Activated T-helper 2 cell treated with anti-CD3 and anti-CD28 coated beads, Interferon-gamma antibody, Interleukin-2, Interleukin-4, amounts not matched to agents 10 μg/mL and 5 μg/mL and 100 μg/mL, durations not matched to agents 14 hours and 24 hours and 36 hours (primary cell): ENCODE measurements at regions not wholly inside any gene's neighbourhood (a gene's known extent, or its start where the extent isn't known, plus 50 kb on each side); places are given as distances from the start of the nearest gene placed in this dataset.
"Not testable (repeated sequence)": the region's sequence is repeated elsewhere in the genome, so short reads cannot be mapped to it uniquely, and the experiment has no call there.

Experiments
- DNase-seq: peaks from one replicate; pipeline ENCODE4 v3.0.0; 2021; ENCODE audit warnings: low spot score
- H3K27ac Mint-ChIP-seq: one replicate; pipeline ENCODE4 v1.8.0; 2021; ENCODE audit warnings: mixed read lengths
- H3K27me3 Mint-ChIP-seq: one replicate; pipeline ENCODE4 v1.8.0; 2021; ENCODE audit warnings: low read depth, mixed read lengths
- H3K36me3 Mint-ChIP-seq: one replicate; pipeline ENCODE4 v1.8.0; 2021; ENCODE audit warnings: low read depth, mixed read lengths
- H3K4me1 Mint-ChIP-seq: one replicate; pipeline ENCODE4 v1.8.0; 2021; ENCODE audit warnings: low read depth, mixed read lengths
- H3K4me3 Mint-ChIP-seq: one replicate; pipeline ENCODE4 v1.8.0; 2021; ENCODE audit warnings: low read depth, mild to moderate bottlenecking, moderate library complexity, mixed read lengths
- H3K9me3 Mint-ChIP-seq: one replicate; pipeline ENCODE4 v1.8.0; 2021; ENCODE audit warnings: mixed read lengths
- intact Hi-C: fragments of 100-400 bp; cut with micrococcal nuclease; formaldehyde crosslinking; loops from one replicate; pipeline ENCODE4 v1.15.1; 2023

DNA sequence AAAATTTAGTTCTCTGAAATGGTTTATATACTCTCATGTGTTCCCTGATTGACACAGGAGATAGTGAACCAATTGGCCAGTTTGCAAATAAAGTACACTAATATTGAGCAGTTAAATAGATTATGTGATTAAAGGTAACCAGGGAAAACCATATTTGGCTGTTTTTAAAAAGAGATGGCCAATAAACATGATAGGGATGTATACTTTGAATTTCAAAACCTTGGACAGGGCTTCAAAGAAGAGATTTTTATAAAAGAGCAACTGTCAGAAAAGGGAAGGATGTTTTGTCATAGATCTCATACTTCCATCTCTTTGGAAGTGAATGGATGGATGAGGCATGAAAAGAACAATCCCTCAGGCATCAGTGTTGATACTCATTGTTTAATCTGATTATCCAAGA is 825.3 kb downstream of the STIM2 start:
- H3K27me3 Mint-ChIP-seq, result no peaks in the 10 kb centered on the region
- H3K36me3 Mint-ChIP-seq, result no peaks in the 10 kb centered on the region
- no peak overlapping the region for H3K27ac Mint-ChIP-seq
- H3K4me1 Mint-ChIP-seq, result no peaks in the 10 kb centered on the region
- H3K9me3 Mint-ChIP-seq, result no peaks in the 10 kb centered on the region
- intact Hi-C loops, result no loop called here
- DNase-seq, result no peak
- no peak overlapping the region for H3K4me3 Mint-ChIP-seq

DNA sequence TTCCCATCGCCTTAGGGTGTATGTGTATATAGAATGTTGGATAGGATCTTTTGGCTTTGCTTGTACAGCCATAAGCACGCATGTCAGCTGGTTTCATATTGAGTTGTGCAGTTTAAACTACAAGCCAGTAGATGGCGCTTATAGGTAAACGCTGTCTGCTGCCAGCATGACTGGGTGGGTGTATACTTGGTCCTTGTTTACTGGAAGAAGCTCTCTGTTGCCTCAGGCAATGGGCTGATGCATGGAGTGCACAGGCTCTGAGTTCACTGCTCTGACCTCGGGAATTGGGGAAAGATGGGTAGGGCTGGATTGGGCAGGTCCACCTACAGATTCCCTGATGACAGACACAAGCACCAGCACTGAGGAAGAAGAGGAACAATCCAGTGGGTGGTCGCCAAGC is 831.5 kb downstream of the STIM2 start:
- DNase-seq, result no peak
- Mint-ChIP-seq H3K9me3 (no peaks in the 10 kb centered on the region), H3K27me3 (no peaks in the 10 kb centered on the region), H3K36me3 (no peaks in the 10 kb centered on the region), H3K4me1 (no peaks in the 10 kb centered on the region), H3K27ac (no peak overlapping the region), H3K4me3 (no peak overlapping the region)
- intact Hi-C loops, result no loop called here

DNA sequence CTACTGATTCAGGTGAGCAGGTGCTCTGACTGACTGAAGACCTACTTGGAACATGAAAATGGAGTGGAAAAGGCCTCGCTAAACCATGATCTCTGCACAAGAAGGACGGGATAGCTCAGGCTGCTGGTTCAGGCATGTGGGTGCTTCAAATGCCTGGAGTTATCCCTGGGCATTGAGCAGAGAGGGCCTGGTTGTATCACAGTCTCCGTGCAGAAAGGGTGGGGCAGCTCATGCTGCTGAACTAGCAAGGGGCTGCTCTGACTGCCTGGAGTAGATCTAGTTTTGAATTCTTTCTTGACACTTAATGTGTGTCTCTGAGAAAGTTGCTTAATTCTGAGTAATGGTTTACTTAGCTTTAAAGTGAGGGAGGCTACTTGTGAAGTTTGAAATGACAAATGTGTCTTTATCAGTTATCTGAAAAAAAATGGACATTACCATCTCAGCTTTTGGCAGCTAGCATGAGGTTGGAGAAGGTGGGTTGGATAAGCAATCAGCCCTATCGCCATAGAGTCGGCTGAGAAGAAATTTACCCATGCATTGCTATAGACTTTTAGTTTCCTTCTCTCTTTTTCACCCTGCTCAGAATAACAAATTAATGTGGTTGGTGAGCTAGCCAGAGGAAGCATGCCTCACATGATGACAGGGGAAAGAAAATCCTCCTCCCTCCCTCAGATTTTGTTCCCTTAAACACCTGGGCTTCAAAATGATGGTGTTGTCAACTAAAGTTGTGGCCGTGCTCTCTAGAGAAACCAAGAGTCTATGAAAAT is 832.4 kb downstream of the STIM2 start:
- H3K36me3 Mint-ChIP-seq, result no peaks in the 10 kb centered on the region
- intact Hi-C loops, result no loop called here
- no peak for DNase-seq
- no peaks in the 10 kb centered on the region for H3K4me1 Mint-ChIP-seq
- H3K4me3 Mint-ChIP-seq, result no peak overlapping the region
- no peak overlapping the region for H3K27ac Mint-ChIP-seq
- H3K9me3 Mint-ChIP-seq, result no peaks in the 10 kb centered on the region
- no peaks in the 10 kb centered on the region for H3K27me3 Mint-ChIP-seq

DNA sequence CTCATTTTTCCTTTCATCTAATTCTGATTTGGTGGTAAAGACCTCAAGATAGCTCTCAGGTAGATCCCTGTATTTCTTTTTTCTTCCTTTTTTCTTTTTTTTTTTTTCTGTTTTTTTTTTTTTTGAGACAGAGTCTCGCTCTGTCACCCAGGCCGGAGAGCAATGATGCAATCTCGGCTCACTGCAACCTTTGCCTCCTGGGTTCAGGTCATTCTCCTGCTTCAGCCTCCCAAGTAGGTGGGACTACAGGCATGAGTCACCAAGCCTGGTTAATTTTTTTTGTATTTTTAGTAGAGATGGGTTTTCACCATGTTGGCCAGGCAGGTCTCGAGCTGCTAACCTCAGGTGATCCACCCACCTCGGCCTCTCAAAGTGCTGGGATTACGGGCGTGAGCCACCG is 835.6 kb downstream of the STIM2 start:
- H3K4me3 Mint-ChIP-seq, DNase-seq, intact Hi-C loops, H3K27me3 Mint-ChIP-seq, H3K36me3 Mint-ChIP-seq, H3K4me1 Mint-ChIP-seq, H3K27ac Mint-ChIP-seq, H3K9me3 Mint-ChIP-seq: not testable (repeated sequence)

DNA sequence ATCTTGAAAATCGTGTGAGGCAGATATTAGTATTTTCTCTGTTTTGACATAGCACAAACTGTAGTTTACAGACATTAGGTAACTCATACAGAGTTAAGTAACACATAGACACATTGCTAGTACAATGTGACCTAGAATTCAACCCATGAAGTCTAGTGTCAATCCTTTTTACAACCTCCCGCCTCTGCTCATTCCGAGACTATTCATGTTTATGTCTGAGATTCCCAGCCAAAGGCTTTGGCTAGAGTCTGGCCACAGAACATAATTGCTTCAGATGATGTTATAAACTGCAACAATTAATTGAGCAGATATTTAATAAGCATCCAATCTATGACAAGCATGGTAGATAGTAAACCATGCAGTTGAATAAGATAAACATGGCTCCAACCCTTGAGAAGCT is 841.0 kb downstream of the STIM2 start:
- no peak overlapping the region for H3K4me3 Mint-ChIP-seq
- DNase-seq, result no peak
- no peak overlapping the region for H3K27ac Mint-ChIP-seq
- no peaks in the 10 kb centered on the region for H3K4me1 Mint-ChIP-seq
- intact Hi-C loops, result no loop called here
- H3K27me3 Mint-ChIP-seq, result no peaks in the 10 kb centered on the region
- no peaks in the 10 kb centered on the region for H3K36me3 Mint-ChIP-seq
- peaks cover 3% of the 10 kb centered on the region for H3K9me3 Mint-ChIP-seq

DNA sequence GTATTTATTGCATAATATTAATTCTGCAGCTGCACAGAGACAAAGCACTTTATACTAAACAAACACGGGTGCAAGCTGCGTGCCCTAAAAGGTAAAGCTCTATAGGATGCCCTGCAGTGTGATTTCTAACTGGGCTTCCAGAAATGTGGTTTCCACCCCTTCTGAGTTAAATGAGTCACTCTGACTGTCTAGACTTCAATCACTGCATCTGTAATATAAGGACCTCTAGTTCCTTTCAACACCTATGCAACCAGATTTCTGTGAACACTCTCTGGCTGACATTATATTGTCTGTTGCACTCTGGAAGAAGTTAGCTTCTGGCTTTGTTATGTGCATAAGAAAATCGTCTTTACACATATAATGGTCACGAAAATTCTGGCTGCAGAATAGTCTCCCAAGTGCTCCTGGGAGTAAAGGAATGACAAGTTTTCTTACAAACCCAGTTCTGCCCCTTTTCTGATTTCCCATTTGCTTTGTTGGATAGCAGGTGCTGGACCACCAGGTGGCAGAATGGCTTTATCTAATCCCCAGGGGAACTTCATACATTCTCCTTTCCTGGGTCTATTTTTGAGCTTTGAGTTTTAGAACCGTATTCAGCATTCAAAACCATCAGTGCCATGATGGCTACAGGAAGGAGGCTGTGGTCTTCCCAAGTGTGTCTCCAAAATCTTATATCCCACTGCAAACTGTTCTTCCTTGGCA is 842.2 kb downstream of the STIM2 start:
- H3K9me3 Mint-ChIP-seq, result peaks cover 3% of the 10 kb centered on the region
- no peak for DNase-seq
- no peaks in the 10 kb centered on the region for H3K4me1 Mint-ChIP-seq
- no peaks in the 10 kb centered on the region for H3K36me3 Mint-ChIP-seq
- H3K27me3 Mint-ChIP-seq, result no peaks in the 10 kb centered on the region
- H3K27ac Mint-ChIP-seq, result no peak overlapping the region
- intact Hi-C loops, result no loop called here
- no peak overlapping the region for H3K4me3 Mint-ChIP-seq

DNA sequence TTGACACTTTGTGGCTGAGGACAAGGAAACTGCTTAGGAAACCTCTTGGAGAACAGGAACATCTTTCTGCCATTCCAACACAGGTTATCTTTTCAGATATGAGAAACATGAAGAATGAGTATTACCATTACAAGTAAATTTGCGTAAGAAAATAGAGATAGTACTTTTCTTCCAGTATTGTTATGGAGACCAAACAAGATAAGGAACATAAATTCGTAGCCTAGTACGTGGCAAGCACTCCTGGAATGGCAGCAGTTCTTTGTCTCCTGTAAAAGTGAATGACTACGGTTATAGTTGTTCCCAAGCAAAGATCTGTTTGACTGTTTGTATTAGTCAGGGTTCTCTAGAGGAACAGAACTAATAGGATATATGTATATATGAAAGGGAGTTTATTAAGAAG is 843.1 kb downstream of the STIM2 start:
- Mint-ChIP-seq H3K9me3 (no peaks in the 10 kb centered on the region), H3K4me1 (no peaks in the 10 kb centered on the region), H3K27me3 (no peaks in the 10 kb centered on the region), H3K27ac (no peak overlapping the region), H3K36me3 (no peaks in the 10 kb centered on the region), H3K4me3 (no peak overlapping the region)
- no peak for DNase-seq
- intact Hi-C loops, result no loop called here

DNA sequence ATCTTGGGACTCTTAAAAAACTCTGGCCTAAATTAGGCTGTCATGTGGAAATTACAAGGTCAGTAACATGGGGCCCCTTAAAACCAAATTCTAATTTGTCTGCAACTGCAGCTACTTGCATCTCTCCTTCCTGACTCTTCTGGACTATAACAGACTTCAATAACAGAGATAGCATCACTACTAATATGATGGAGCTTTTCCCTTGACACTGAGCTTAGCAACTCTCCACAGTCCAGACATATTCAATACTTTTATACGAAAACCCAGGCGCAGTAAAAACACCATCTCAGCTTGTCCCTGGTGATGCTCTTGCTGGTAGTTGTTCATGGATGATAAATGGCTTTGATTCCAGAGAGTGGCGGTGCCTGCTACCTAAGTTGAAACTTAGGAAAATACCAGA is 850.4 kb downstream of the STIM2 start:
- intact Hi-C loops, result no loop called here
- Mint-ChIP-seq H3K27me3 (no peaks in the 10 kb centered on the region), H3K4me1 (no peaks in the 10 kb centered on the region), H3K4me3 (no peak overlapping the region), H3K27ac (no peak overlapping the region), H3K9me3 (peaks cover 13% of the 10 kb centered on the region), H3K36me3 (no peaks in the 10 kb centered on the region)
- DNase-seq, result no peak

DNA sequence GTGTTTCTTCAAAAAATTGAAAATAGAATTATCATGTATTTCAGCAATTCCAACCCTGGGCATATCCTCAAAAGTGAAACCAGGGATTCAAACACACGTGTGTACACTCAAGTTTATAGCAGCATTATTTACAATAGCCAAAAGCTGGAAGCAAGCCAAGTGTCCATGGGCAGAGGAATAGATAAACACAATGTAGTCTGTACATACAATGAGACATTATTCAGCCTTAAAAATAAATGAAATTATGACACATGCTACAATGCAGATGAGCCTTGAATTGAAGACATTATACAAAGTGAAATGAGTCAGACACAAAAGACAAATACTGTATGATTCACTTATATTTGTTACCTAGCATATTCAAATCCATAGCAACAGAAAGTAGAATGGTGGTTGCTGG is 853.4 kb downstream of the STIM2 start:
- no peak for DNase-seq
- H3K9me3 Mint-ChIP-seq, result peaks cover 20% of the 10 kb centered on the region
- intact Hi-C loops, result no loop called here

DNA sequence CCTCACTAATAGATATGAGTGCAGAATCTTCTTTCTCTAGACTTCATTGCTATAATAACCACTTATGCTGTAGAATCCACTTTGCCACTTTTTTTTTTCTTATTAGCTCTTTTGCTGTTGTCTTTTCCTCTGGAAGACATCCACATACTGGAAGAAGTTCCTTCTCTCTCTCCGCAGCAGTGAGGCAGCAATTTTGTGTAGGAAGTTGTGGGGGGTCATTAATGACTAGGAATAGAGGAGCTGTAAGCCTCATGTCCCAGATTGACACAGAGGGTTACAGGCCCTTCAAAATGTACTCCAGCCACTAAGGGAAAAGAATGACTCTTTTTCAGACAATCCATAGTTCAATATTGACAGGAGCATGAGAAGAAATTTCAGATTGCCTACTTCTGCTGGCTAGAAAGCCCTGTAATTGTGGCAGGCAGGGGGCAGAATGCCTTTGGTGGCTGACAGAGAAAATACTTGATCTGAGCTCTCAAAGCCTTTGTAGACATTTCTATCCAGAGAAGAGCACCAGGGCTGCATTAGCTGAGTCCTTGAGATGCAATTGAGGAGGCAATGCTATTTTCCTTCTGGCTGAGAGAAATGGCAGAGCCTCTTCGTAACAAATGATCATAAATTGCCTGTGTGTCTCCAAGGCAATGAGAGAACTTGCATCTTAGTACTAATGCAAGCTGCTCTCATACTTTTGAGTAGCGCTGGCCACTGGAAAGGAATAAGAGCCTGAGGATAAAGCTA is 856.2 kb downstream of the STIM2 start:
- Mint-ChIP-seq H3K27ac (no peak overlapping the region), H3K4me1 (no peaks in the 10 kb centered on the region), H3K27me3 (no peaks in the 10 kb centered on the region), H3K9me3 (peaks cover 24% of the 10 kb centered on the region), H3K4me3 (no peak overlapping the region), H3K36me3 (no peaks in the 10 kb centered on the region)
- no peak for DNase-seq
- intact Hi-C loops, result no loop called here

More for the DNA sequence above, 853.4 kb downstream of the STIM2 start:
- Mint-ChIP-seq H3K4me3 (no peak overlapping the region), H3K27ac (no peak overlapping the region), H3K36me3 (no peaks in the 10 kb centered on the region), H3K27me3 (no peaks in the 10 kb centered on the region), H3K4me1 (no peaks in the 10 kb centered on the region)

DNA sequence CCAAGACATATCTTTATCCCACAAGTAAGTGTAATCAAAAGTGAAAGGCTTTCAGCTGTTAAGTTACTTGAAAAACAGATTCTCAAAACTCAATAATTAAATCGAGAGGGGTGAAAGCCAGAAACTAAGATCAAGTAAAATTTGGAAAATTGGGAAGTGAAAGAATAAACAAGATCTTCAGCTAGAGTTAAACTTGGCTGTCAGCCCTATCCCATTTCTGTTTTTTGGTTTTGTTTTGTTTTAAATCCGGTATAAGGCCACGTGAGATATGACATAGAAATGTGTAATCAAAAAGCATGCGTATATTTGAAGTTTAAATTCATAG is 856.8 kb downstream of the STIM2 start:
- no peak overlapping the region for H3K4me3 Mint-ChIP-seq
- H3K4me1 Mint-ChIP-seq, result no peaks in the 10 kb centered on the region
- no peaks in the 10 kb centered on the region for H3K36me3 Mint-ChIP-seq
- H3K27me3 Mint-ChIP-seq, result no peaks in the 10 kb centered on the region
- DNase-seq, result no peak
- peaks cover 24% of the 10 kb centered on the region for H3K9me3 Mint-ChIP-seq
- H3K27ac Mint-ChIP-seq, result no peak overlapping the region
- intact Hi-C loops, result no loop called here

DNA sequence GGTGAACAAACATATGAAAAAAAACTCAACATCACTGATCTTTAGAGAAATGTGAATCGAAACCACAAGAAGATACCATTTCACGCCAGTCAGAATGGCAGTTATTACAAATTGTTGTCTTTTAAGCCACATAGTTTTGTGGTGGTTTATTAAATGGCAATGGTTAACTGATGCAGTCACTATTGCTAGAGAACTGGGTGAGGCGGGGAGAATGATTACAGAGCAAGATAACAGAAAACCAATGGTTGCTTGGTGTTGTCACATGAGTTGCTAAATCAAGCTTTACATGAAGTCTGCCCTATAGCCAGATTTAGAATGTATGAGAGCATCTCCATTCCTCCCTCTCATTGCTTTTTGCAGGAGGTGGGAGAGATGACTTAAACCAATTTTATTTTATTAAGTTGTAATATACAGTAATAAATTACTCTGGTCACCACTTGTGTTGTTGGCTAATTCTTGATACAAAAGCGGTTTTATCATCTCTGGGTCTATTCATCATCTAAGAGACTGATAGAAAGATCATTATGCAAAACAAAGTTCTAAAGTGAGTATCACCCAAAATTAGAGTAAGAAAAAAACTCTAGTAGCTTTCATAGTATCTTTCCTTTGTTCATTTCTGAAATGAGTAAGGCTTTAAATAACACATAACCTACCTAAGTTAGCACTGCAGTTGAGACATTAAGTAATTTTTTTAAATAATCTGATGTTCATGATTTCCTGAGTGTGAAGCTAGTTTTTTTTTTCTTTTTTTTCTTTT is 859.5 kb downstream of the STIM2 start:
- intact Hi-C loops, result no loop called here
- Mint-ChIP-seq H3K27me3 (no peaks in the 10 kb centered on the region), H3K27ac (no peak overlapping the region), H3K36me3 (no peaks in the 10 kb centered on the region), H3K9me3 (peaks cover 11% of the 10 kb centered on the region), H3K4me1 (no peaks in the 10 kb centered on the region), H3K4me3 (no peak overlapping the region)
- no peak for DNase-seq

DNA sequence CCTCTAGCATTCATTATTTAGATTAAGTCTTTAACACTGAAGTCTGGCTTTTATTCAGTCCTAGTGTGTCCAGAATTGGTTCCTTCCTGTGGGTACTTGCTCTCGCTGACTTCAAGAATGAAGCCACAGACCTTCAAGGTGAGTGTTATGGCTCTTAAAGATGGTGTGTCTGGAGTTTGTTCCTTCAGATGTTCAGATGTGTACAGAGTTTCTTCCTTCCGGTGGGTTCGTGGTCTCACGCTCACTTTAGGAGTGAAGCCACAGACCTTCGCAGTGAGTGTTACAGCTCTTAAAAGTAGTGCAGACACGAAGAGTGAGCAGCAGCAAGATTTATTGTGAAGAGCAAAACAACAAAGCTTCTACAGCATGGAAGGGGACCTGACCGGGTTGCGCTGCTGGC is 860.6 kb downstream of the STIM2 start:
- H3K27ac Mint-ChIP-seq, result no peak overlapping the region
- H3K4me1 Mint-ChIP-seq, result no peaks in the 10 kb centered on the region
- no peaks in the 10 kb centered on the region for H3K36me3 Mint-ChIP-seq
- intact Hi-C loops, result no loop called here
- peaks cover 11% of the 10 kb centered on the region for H3K9me3 Mint-ChIP-seq
- no peak overlapping the region for H3K4me3 Mint-ChIP-seq
- DNase-seq, result no peak
- H3K27me3 Mint-ChIP-seq, result no peaks in the 10 kb centered on the region
